ENCODE measurements at regions not wholly inside any gene's neighbourhood (a gene's known extent, or its start where the extent isn't known, plus 50 kb on each side); places are given as distances from the start of the nearest gene placed in this dataset.

- DNase-seq (ENCODE audit: low read depth in 2 of 2): no peak
Measured at GRCh38 chr2:217749008-217749407, 253.8 kb downstream of the TNS1 start.

DNA sequence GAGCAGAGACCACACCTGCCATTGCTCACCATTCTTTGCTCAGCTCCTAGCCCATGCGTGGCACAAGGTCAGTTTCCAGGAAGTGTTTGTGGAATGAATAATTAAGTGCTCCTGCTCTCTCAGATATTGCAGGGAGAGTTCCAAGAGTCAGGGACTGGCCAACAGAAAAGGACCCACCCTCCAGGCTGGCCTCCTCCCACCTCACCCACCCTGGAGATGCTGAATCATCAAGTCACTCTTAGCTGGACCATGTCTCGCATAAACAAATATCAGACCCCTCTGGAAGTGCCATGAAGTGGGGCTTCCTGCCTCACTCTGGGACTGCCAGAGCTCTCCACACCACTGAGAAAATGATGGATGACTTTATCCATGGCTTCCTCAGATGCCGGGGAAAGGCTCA lies 256.0 kb downstream of the TNS1 start:
- DNase-seq (ENCODE audit: low read depth in 2 of 2): no peak

DNA sequence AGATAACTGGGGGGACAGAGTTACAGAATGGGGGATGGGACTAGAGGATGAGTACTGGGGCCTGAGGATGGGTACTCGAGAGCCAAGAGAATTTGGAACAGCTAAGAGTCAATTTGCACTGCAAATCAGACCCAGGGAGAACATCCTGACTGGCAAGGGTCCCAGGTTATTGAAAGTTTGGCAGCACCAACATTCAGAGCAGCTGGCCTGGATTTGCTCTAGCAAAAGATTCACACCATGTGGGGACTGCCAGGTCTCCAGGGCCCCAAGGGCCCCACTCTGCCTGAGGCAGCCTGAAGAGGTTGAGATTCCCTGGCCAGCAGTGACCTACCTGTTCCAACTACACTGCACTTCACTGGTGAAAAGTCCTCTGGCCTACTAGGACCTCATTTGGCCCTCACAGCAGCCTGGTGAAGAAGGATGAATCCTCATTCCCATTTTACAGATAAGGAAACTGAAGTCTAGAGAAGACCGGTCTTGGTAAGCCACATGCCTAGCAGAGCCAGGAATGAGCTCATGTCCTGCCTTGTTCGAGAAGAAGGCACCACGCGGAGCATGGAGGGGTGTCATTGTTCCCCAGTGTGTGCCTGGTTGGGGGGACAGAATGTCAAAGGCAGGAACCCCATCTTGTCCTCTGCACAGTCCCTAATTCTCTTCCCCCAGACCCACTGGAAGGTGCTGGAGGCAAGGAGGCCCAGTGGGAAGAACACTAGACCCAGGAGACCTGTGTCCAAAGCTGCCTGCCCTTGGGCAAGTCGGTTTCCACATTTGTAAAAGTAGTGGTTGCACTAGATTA lies 258.6 kb downstream of the TNS1 start:
- DNase-seq (ENCODE audit: low read depth in 2 of 2): no peak

DNA sequence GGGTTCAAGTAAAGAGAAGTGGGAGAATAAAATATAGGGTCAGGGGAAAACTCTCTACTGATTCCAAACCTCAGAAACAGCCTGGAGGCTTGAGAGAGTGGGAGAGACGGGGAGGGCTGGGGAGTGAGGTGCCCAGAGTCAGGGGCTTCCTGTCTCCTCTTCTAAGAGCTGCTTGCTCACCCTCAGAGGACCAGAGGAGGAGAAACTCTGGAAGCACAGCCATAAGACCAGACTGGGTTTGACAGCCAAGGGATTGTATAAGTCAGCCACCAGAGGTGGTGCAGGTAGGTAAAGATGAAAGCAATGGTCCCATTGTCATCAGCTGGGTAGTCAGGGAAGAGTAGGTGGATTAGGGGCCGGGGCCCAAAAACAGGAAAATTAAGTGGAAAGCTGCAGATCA lies 259.4 kb downstream of the TNS1 start:
- no peak for DNase-seq (ENCODE audit: low read depth in 2 of 2)

DNA sequence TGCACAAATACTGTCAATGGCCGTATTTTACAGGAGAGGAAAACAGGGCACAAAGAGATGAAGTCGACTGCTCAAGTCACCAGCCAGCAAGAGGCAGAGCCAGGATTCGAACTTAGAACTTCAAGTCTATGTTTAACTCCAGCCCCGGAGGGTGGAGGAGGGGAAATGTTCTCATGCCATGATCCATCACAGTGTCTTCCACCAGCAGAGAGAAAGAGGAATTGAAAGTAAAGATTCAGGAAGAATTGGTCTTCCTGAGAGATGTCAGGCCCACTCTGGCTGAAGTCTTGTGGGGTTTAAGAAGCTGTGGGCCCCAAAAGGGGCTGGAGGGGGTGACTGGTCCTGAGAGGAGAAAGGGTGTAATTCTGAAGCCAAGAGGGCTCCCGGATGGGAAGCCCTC lies 260.0 kb downstream of the TNS1 start:
- no peak for DNase-seq (ENCODE audit: low read depth in 2 of 2)

- no peak for DNase-seq (ENCODE audit: low read depth in 2 of 2)
Measured at GRCh38 chr2:217742276-217742675, 260.5 kb downstream of the TNS1 start.

DNA sequence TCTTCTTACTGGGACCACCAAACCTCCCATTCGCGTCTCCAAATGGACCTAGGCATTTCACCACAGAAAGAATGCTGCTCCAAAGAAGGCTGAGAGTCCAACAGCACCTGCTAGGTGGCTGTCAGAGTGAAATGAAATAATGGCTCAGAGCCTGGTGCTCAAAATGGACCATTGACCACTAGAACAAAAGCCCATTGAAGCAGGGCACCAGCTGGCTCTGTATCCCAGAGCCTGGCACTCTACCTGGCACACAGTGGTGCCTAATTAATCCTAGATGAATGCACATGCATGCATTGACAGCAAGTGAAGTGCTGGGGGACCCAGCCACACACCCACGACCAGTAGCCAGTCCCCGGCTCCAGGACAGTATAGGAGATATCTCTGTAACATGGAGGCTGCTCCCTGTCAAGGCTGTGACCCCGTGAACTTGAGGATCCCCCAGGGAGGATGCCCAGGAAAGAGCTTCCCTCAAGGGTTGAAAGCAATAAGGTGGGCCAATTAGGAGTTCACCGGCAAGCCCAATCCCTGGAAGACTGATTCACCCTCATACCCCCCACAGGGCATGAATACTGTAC lies 261.3 kb downstream of the TNS1 start:
- DNase-seq (ENCODE audit: low read depth in 2 of 2): no peak

DNA sequence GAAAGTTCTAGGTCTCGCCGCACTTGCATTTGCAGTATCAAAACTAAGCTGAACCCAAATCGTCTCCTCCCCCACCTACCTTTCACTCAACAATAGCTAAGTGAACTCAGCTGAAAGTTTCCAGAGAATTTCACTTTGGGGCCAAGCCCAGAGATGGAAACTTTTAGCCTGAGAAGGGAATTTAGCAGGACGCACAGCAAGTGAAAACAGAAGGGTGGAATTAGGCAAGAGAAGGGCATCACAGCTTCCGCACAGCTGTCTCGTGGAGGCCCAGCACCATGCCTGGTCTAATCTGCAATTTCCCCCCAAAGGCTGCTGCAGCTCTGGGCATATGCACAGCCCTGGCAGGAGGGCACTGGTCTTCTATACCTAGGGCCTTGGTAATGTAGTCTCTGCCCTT lies 262.0 kb downstream of the TNS1 start:
- DNase-seq (ENCODE audit: low read depth in 2 of 2): no peak

DNA sequence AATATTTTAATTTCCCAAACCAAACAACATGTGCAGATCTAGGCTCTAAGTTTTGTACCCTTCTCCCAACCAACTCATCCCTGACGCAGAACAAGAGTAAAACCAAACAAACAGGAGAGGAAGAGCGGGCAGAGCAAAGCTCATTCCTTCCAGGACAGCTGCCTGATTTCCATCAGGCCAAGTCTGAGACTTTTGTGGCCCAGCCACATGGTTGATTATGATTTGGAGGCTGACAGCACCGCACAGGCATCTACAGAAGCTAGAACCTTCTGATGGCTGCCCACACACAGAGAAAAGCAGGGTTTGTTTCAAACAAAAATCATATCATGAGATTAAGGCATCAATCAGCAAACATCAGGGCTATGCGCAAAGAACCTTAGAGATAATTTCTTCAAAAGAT lies 262.6 kb downstream of the TNS1 start:
- no peak for DNase-seq (ENCODE audit: low read depth in 2 of 2)

DNA sequence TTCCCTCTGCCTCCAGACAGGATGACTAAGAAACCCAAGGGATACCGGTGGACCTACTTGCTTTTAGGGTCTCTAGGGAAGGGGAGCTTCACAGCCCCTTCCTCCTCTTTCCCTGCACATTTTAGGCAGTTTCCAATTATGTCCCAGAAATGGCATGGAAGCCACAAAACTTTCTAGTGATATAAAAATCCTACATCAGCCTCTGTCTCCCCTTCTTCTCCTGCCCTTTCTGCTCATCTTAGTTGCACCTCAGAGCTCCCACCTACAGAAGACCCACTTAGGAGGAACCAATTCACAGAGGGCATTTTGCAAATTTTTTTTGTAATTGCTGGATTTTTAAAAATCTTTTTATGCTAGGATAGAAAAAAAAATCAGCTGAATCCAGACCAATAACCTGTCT lies 263.1 kb downstream of the TNS1 start:
- no peak for DNase-seq (ENCODE audit: low read depth in 2 of 2)

- no peak for DNase-seq (ENCODE audit: low read depth in 2 of 2)
Measured at GRCh38 chr2:217738061-217738460, 264.7 kb downstream of the TNS1 start.

DNA sequence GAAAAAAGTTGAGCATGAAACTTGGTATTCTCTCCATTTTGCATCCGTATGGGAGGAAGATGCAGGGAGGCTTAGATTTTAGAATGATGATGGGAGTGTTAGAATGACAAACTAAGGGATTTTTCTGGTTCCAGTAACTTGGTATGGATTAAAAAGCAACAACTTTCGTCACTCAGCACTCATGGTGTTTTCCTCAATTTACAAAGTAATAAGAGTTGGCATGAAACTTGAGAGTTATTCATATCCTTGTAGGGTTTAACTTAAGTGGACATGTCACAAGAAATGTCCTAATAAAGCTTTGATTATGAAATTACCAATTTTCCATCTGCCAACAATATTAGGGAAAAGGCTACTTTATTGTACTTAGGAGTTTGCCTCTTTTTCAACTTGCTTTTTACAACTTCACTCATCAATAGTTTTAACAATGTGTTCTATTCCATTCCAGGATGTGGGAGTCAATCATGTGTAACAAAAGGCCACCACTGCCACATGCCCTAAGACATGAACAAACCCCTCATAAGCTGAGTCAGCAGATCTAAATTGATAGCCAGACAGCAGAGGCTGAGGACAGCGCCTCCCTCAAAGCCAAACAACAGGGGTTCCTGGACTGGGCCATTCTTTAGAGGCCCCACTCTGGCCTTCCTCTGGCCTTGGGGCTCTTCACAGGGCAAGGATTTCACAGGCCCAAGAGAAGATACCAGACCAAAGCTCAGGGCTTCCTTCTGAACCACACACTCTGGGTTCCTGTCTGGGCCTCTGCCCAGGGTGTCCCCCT lies 265.8 kb downstream of the TNS1 start:
- DNase-seq (ENCODE audit: low read depth in 2 of 2): no peak

DNA sequence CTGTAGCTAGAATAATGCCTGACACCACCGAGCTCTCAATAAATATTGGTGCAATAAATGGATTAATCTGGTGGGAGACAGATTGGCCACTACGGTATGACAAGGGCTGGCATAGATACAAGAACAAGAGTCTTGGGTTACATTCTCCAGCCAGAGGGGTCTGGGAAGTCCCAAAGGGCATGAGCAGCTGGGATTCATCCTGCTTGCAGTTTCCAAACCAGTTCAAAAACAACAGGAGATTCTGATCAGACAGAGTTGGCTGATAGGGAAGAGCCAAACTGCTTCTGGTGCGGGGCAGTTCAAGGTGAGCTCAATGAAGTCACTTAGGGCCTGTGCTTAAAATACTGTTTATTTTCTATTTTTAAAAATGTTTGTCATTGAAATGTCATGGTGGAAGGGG lies 266.9 kb downstream of the TNS1 start:
- DNase-seq (ENCODE audit: low read depth in 2 of 2): no peak

DNA sequence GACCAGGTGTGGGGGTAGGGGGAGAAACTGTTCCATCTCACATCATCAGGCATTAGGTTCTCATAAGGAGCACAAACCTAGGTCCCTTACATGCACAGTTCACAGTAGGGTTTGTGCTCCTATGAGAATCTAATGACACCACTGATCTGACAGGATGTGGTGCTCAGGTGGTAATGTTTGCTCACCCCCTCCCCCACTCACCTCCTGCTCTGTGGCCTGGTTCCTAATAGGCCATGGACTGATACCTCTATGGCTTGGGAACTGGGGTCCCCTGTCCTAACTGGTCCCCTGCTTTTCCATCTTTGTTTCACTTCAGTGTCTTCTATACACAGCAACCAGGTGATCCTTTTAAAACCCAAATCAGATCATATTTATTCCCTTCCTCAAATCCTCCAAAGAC lies 267.8 kb downstream of the TNS1 start:
- no peak for DNase-seq (ENCODE audit: low read depth in 2 of 2)

DNA sequence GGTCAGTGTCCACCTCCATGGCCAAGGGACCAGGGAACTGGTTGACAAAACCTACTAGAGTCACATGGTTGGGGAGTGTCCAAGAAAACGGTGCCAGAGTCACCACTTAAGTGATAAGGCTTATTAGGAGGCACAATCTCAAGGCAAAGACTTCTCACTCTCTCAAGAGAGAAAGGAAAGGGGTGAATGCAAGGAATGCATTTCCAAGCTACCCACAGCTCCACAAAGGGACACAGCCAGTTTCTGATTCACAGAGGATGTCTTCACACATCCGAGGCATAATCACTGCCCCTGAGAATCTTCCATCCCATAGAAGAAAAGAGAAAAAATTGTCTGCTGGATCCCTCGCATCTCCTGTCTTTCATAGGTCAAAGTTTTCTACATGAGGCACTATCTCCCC lies 269.3 kb downstream of the TNS1 start:
- DNase-seq (ENCODE audit: low read depth in 2 of 2): no peak

GRCh38 chr2:217732992-217733391 lies 269.8 kb downstream of the TNS1 start:
- no peak for DNase-seq (ENCODE audit: low read depth in 2 of 2)

DNA sequence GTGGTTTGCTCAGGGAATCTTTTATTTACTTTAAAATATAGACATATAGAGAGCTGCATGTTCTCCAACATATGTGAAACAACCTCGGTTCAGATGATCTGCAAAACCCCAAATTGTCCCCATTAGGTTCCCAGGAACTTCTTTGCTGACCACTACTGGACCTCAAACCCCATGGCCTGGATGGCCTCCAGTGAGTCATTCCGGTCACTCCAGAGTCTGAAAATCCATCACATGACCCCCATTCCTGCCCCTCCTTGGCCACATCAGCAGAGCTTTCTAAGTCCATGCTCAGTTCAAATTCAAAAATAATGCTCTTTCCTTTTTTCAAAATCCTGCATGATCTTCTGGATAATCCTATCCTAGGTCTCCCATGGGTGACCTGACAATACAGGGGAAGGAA lies 271.0 kb downstream of the TNS1 start:
- DNase-seq (ENCODE audit: low read depth in 2 of 2): no peak

DNA sequence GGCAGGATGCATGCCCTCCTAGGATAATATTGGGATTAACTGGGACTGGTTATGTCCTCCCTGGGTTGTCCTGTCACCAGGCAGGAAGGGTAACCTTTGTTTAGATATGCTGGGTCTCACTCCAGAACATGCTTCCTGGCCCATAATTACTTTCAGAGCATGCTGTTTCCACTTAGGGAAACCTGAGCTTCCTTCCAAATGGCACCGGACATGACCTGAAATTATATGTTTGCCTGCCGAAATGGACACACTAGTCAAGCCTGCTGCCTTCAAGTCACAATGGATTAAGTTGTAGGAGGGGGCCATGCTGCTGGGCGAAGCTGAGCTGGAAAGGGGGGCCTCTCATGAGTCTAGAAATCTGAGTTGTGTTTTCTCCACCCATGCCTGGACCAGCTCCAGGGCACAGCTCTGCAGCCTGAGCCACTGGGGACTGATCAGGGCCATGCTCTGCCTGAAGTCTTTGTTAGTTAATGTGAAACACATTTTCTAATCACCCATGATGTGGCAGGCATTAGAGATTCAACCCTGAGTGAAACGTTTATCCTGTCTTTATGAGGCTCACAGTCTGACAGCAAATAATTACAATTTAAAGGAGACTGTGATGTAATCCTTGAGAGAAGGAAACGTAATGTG lies 273.3 kb downstream of the TNS1 start:
- no peak for DNase-seq (ENCODE audit: low read depth in 2 of 2)

- DNase-seq (ENCODE audit: low read depth in 2 of 2): no peak
Measured at GRCh38 chr2:217727801-217728200, 275.0 kb downstream of the TNS1 start.

GRCh38 chr2:217725409-217725808 lies 277.4 kb downstream of the TNS1 start:
- no peak for DNase-seq (ENCODE audit: low read depth in 2 of 2)

DNA sequence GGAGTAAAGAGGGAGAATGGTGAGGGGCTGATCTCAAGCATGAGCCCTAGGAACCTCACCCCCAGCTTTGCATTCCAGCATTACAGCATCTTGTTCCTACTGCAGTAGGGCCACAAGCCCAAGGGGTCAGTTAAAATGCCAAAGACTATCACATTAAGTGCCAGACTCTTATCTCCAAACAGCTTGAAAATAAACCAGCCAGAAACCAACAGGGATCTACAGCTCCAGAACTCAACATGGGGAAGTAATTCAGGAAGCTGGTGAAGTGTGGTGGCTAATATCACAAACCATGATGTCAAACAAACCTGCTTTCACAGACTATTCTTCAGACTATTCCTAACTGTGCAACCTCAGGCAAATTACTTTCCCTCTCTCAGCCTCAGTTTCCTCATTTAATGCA lies 278.3 kb downstream of the TNS1 start:
- no peak for DNase-seq (ENCODE audit: low read depth in 2 of 2)

- DNase-seq (ENCODE audit: low read depth in 2 of 2): no peak
Measured at GRCh38 chr2:217723981-217724380, 278.8 kb downstream of the TNS1 start.
